SK-N-MC (cell line): ENCODE measurements at regions not wholly inside any gene's neighbourhood (a gene's known extent, or its start where the extent isn't known, plus 50 kb on each side); places are given as distances from the start of the nearest gene placed in this dataset.
A peak's percentile ranks its signal among the peaks of the same experiment; 100 is the strongest.

Source experiments
- DNase-seq: peaks from one replicate; pipeline ENCODE4 v3.0.0-alpha.2; 2011; ENCODE audit warnings: low read depth, low spot score
- H3K27ac ChIP-seq: fragments of 200-600 bp; sonication (generic); 2 replicates; pipeline ENCODE4 v1.5.1; 2016; ENCODE audit warnings: mixed run types
- H3K36me3 ChIP-seq: fragments of 200-600 bp; sonication (generic); 2 replicates; pipeline ENCODE4 v1.6.1; 2017; ENCODE audit warnings: antibody characterized with exemption, low read length, mixed read lengths; ENCODE audit not compliant: insufficient read depth
- H3K4me3 ChIP-seq: fragments of 200-600 bp; sonication (generic); 2 replicates; pipeline ENCODE4 v1.5.1; 2016
- H3K9ac ChIP-seq: fragments of 200-600 bp; sonication (generic); 2 replicates; pipeline ENCODE4 v1.8.0; 2017; ENCODE audit warnings: mixed run types, mixed read lengths; ENCODE audit not compliant: insufficient read length
- H3K9me3 ChIP-seq: fragments of 200-600 bp; sonication (generic); 2 replicates; pipeline ENCODE4 v1.6.1; 2017; ENCODE audit warnings: low read depth, mild to moderate bottlenecking, antibody characterized with exemption, low read length, moderate library complexity, mixed read lengths
- EZH2 ChIP-seq: fragments of 200-600 bp; sonication (generic); IDR thresholded peaks from one replicate; pipeline ENCODE4 v1.6.1; 2017; ENCODE audit warnings: antibody characterized with exemption
- FOXP2 ChIP-seq: optimal IDR thresholded peaks from 2 replicates; pipeline ENCODE3; 2011; ENCODE audit warnings: mild to moderate bottlenecking, moderate library complexity; ENCODE audit not compliant: insufficient read depth; ENCODE audit errors: extremely low read length, control extremely low read depth
- POLR2AphosphoS5 ChIP-seq: IDR thresholded peaks from 2 replicates; pipeline ENCODE4 v1.6.1; 2012; ENCODE audit warnings: mild to moderate bottlenecking, low read depth, low read length, borderline replicate concordance

DNA sequence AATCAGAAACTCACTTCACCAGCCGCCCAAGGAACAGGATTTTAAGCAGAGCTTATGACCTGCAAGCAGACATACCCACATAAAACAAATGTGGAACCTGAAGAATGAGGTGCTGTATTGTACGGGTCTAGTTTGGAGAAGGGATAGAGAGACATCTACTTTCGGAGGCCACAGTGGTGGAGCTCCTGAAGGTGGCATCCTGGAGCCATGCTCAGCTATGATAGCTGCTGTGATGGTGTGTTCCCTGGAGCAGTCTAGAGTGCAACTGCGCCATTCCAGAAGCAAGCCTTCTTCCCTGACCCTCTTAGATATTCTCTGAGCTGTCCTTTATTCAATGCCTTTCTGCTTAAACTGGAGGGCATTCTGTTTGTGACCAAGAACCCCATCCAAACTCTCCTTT lies 402.6 kb downstream of the FUT8 start:
- H3K4me3 ChIP-seq, result no peak overlapping the region
- H3K9me3 ChIP-seq, result no peaks in the 10 kb centered on the region
- no peak overlapping the region for H3K9ac ChIP-seq
- no peak for DNase-seq
- H3K27ac ChIP-seq, result no peak overlapping the region
- no peak for TF ChIP-seq FOXP2
- no peak for TF ChIP-seq POLR2AphosphoS5
- TF ChIP-seq EZH2, result no peak
- H3K36me3 ChIP-seq, result no peaks in the 10 kb centered on the region

DNA sequence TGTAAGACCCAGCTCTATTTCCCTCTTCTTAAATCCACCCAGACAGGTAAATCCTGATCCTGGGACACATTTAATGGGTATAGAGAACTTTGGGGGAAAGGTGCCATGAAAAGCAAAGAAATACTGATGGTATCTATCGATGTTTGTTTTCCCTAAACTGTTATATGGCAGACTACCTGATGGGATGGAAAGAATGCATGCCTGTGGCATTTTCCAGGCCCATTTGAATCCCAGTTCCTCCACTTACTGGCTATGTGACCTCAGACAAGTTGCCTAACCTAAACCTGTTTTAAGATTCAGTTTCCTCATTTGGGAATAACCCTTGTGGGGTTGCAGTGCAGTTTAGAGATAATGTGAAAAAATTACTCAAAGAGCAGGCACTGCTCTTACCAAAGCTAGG lies 404.5 kb downstream of the FUT8 start:
- H3K4me3 ChIP-seq, result no peak overlapping the region
- H3K36me3 ChIP-seq, result no peaks in the 10 kb centered on the region
- DNase-seq, result no peak
- H3K27ac ChIP-seq, result no peak overlapping the region
- no peaks in the 10 kb centered on the region for H3K9me3 ChIP-seq
- no peak overlapping the region for H3K9ac ChIP-seq
- TF ChIP-seq FOXP2 (no peak), EZH2 (no peak), POLR2AphosphoS5 (no peak)

DNA sequence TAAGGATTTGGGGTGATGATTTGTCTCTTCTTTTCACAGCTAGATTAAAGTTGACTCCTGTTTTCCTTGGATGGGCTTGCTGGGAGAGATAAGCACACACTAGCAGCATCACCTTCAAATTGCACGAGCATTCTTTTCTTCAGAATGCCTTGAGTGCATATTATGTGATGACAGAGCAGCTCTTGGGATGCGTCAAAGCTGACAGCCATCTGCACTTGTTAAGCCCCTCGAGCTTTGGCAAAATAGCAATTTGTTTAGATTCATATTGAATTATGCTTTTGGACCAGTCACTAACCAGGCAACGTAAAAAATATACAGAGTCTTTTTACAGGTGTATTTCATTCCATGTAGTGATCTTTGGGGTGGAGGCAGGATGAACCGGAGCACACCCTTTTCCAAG lies 407.0 kb downstream of the FUT8 start:
- H3K9ac ChIP-seq, result no peak overlapping the region
- DNase-seq, result no peak
- H3K36me3 ChIP-seq, result no peaks in the 10 kb centered on the region
- no peak overlapping the region for H3K27ac ChIP-seq
- no peaks in the 10 kb centered on the region for H3K9me3 ChIP-seq
- H3K4me3 ChIP-seq, result no peak overlapping the region
- TF ChIP-seq POLR2AphosphoS5 (no peak), FOXP2 (no peak), EZH2 (no peak)

DNA sequence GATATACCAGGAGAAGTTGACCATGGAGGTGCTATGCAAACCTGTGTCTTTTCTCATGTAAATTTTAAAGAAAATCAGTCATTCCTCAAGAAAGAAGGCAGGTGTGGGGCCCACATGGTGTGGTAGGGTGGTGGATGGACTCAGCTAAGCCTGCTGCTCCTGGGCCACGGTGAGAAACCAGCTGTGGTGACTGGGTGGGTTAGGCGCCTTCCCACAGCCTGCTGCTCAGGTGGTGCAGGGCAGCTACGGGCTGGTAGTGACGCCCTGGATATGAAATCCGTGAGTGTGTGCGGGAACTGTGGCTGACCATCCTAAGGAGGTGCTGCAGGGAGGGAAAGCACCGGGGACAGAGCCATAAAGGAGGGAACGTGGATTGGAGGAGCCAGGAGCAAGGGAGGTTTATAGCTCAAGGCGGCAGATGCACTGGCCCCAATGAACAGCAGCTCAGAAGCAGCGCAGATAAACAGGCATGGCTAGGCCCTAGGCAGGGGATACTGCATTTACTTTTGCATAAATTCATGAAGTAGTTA lies 408.8 kb downstream of the FUT8 start:
- no peak overlapping the region for H3K9ac ChIP-seq
- no peaks in the 10 kb centered on the region for H3K36me3 ChIP-seq
- DNase-seq, result no peak
- no peak overlapping the region for H3K4me3 ChIP-seq
- H3K9me3 ChIP-seq, result no peaks in the 10 kb centered on the region
- H3K27ac ChIP-seq, result no peak overlapping the region
- TF ChIP-seq EZH2, result no peak
- no peak for TF ChIP-seq POLR2AphosphoS5
- TF ChIP-seq FOXP2, result no peak

DNA sequence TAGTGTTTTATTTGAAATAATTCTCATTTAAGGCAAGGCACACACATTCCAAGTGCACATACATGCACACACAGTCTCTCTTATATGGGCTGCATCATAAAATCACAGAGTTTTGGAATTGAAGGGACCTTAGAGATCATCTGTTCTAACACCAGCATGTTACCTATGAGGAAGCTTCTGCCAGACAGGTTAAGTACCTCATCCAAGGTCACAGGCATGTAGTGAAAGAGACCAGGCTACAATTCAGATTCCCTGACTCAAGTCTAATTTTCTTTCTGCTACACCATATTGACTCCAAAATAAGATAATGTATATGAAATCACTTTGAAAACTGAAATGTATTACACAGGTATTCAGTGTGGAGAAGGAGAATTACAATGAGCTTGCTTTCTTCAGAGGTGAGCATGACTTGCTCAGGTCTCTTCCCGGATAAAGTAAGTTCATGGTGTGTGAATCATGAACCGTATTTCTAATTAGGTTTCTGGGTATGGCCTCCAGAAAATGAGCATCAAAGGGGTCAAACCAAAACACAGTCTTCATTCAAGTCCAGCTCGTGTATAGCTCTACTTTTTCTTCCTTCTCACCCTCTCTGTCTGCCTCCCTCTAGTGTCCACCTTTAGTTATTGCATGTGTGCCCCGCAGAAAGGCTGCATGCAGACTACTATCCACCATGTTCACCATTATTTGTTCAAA lies 411.9 kb downstream of the FUT8 start:
- no peaks in the 10 kb centered on the region for H3K9me3 ChIP-seq
- no peak for TF ChIP-seq POLR2AphosphoS5
- TF ChIP-seq FOXP2, result no peak
- TF ChIP-seq EZH2, result no peak

DNA sequence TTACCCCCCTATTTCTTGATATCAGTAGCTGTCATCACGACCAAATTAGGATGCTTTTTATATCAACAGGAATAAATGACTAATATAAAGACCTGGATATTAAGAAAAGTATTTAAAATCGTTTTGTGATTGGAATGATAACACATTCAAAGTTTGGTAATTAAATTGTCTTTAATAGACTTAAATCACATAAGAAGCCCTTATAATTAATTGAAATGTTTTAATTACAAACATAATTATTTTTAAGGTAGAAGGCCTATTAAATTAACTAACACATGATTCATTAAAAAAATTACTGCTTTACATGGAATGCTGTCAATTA lies 412.4 kb downstream of the FUT8 start:
- DNase-seq, result no peak
- no peaks in the 10 kb centered on the region for H3K36me3 ChIP-seq
- H3K9ac ChIP-seq, result no peak overlapping the region
- H3K9me3 ChIP-seq, result no peaks in the 10 kb centered on the region
- no peak overlapping the region for H3K27ac ChIP-seq
- no peak overlapping the region for H3K4me3 ChIP-seq
- TF ChIP-seq POLR2AphosphoS5 (no peak), FOXP2 (no peak), EZH2 (no peak)

More for the DNA sequence above, 411.9 kb downstream of the FUT8 start:
- Histone ChIP-seq H3K27ac (peak overlapping the region; percentile 58), H3K9ac (no peak overlapping the region), H3K4me3 (peak overlapping the region; percentile 58), H3K36me3 (no peaks in the 10 kb centered on the region)
- peak; percentile 68 for DNase-seq

DNA sequence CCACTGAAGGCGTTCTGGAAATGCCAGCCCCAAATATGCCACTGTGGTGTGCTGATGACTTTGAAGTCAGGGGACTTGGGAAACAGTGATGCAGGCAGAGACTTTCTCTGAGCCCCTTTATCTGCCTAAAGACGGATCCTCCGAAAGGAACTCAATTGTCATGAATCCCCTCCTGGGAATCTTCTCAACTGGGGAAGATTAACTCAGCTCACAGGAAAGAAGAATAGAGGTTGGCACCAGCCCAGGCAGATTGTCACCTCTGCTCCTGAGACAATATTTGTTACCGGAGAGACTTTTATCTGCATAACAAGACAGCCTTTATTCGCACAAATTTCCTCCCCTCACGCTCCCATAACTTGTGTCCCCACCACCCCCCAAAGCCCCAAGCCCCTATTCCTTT lies 414.4 kb downstream of the FUT8 start:
- Histone ChIP-seq H3K4me3 (no peak overlapping the region), H3K27ac (no peak overlapping the region), H3K9ac (no peak overlapping the region), H3K9me3 (no peaks in the 10 kb centered on the region), H3K36me3 (no peaks in the 10 kb centered on the region)
- TF ChIP-seq POLR2AphosphoS5 (no peak), FOXP2 (no peak), EZH2 (no peak)
- DNase-seq, result no peak

DNA sequence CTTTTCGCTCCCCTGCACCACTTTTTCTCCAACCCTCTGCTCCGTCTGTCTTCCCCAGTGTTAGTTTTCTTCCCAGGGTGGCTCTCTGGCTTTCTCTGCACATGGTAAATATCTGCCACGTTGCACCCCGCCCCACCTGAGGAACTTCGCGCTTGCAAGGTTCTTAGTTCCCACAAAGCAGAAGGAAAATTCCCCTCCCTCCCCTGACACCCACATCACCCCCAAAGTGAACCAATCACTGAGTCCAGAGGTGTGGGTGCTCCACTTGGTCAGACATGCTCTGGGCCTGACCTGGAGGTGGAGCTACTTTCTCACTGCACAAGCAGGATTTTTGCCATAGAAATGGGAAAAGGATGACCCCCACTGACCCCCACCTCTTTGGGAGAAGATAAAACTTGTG lies 415.0 kb downstream of the FUT8 start:
- Histone ChIP-seq H3K4me3 (no peak overlapping the region), H3K9ac (no peak overlapping the region), H3K36me3 (no peaks in the 10 kb centered on the region), H3K27ac (no peak overlapping the region), H3K9me3 (no peaks in the 10 kb centered on the region)
- no peak for TF ChIP-seq EZH2
- TF ChIP-seq POLR2AphosphoS5, result no peak
- TF ChIP-seq FOXP2, result no peak
- DNase-seq, result no peak

DNA sequence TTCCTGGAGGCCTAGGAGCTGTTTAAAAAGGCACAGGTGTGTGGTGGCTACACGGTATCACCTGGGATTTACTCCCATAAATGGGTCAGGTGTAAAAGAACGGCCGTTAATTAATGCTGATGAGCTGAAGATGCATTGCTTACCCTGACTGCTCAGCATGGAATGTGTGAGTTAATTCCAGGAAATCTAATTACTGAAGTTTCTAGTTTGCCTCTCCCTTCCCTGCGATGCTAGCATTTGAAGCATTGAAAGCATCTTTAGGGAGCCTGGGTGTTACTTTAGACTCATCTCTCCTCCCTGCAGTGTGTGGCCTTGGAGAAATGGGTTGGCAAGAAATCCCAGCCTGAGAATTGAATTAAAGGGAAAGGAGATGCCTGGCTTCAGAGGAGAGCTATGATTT lies 415.9 kb downstream of the FUT8 start:
- Histone ChIP-seq H3K9ac (no peak overlapping the region), H3K27ac (no peak overlapping the region), H3K9me3 (no peaks in the 10 kb centered on the region), H3K36me3 (no peaks in the 10 kb centered on the region), H3K4me3 (no peak overlapping the region)
- no peak for DNase-seq
- TF ChIP-seq POLR2AphosphoS5 (no peak), FOXP2 (no peak), EZH2 (no peak)
